GM21786 (cell line): ENCODE measurements at regions not wholly inside any gene's neighbourhood (a gene's known extent, or its start where the extent isn't known, plus 50 kb on each side); places are given as distances from the start of the nearest gene placed in this dataset.
A peak's percentile ranks its signal among the peaks of the same experiment; 100 is the strongest.

ENCODE experiments used
- ATAC-seq: cut with Tn5 transposase; IDR thresholded peaks from one replicate; pipeline ENCODE4 v1.9.1; 2021; ENCODE audit not compliant: unreplicated experiment

DNA sequence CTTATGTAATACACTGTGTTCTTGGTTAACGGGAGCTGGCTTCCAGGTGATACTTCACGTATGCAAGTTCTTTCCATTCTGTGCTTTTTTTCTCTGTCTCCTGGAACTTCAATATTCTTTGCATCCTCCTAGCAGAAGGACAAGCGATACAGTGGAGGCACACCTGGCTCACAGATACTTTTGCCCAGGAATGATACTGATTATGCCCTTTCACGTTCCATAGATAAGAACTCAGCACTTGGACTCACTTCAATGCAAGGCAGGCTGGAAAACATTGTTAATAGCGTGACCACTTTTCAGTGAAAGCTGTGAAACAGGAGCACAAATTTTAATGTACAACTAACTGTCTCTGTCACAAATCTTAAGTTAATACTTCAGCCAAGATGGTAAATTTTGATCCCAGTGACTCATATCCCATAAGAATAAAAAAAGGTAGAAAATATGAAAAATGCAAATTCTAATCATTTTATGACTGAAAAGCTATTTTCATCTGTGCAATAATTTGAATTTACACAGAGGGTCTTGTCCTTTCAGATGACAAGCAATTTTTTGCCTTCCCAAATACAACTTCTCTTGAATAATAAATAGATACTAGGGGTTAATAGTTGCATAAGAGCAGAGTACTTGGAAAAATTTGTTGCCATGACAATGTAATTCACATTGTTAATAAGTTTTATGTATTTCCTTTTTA, 919.0 kb downstream of the GALC start:
- no peak for ATAC-seq

DNA sequence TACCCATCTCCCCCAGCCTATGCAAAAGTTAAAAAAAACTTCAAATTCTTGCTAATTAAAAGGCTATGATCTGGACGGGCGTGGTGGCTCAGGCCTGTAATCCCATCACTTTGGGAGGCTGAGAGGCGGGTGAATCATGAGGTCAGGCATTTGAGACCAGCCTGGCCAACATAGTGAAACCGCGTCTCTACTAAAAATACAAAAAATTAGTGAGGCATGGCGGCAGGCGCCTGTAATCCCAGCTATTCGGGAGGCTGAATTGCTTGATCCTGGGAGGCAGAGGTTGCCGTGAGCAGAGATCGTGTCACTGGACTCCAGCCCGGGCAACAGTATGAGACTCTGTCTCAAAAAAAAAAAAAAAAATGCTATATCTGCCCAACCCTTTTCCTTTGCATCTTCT, 925.4 kb downstream of the GALC start:
- ATAC-seq: no peak

DNA sequence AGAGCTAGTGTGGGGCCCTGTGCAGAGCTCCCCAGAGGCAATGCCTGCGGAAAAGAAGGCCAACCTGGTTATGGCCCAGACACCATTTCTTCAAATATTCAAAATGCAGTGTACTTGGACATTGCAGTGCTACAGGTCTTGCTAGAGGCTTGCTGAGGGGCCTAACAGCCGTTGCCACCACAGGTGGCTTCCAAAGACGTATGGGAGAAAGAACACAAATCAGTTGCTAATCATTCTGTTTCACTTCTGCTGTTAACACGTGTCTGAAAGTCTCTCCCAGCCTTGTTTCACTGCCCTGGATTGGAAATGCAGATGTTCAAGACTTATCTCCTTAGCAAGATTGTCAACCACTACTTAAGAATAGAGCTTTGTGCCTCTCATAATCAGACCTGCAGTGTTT, 925.9 kb downstream of the GALC start:
- no peak for ATAC-seq

DNA sequence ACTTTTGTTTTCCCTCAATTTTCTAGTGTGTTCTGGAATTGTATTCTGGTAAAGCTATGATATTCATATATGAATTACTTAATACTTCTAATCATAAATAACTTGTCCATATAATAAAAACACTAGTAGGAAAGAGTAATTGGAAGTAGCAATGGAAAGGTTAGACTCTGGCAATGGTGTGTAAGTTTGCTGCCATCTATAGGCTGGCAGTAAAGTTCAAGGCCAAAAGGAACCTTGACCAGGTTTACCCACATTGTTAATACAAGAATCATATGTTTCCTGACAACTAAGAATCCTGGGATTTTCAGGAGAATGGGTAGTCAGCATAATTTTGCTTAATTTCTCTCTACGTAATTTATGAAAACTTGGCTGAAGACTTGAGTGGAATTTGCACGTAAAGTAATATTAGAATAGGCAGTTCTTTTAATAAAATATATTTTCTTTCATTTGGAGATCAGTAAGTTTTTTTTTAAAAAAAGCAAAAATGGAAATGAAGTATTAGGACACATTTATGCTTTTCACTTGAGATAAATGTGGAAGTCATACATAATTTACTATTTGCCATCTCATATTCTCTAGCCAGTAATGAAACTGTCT, 926.7 kb downstream of the GALC start:
- ATAC-seq: no peak

DNA sequence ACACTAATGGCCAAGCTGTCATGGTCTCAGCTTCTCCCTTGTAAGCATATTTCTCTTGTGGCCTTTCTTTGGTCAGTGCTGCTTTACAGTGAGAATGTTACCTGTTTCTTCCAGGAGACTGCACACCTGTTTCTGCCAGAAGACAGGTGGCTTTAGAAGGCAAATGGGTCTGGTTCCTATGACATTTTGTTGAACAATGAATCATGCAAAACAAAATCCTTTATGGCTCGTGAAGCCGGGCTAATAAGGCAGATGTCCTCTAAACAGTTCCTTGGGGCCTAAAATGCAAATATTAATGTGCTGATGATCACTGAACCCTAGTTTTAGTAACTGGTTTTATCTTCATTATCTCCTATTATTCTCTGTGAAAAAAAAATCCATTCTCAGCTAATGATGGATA, 927.6 kb downstream of the GALC start:
- ATAC-seq: no peak

DNA sequence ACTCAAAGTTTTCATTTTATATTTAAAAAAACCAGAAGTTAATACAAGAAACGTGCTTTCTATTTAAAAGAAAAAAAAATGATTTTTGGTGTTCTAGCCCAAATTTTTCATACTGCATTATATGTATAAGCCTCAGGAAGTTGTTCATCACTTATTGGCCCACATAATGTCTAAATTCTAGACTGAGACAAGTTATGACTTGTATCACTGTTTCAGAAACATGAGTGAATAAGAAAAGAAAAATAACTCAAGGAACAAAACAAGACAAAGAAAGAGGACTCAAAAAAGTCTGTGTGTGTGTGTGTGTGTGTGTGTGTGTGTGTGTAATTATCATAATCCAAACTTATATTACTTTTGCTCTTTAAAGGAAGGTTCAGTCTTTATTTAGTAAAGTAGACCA, 929.8 kb downstream of the GALC start:
- ATAC-seq: no peak

DNA sequence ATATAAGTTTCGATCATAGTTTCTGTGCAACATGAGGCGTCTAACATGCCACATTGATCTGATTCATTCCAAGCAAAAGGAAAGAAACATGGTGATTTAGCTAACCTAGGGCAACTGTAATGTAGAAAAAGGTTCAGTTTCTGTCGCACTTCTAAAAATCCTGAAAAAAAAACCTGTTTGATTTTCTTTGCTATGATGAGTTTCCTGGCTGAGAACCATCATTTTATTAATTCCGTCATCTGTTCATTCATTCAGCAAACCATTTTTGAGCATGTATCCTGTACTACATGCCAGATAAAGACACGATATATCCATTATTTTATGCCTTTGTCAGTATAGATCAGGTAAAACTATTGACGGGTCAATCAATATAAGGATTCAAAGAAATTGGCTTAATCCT, 932.6 kb downstream of the GALC start:
- no peak for ATAC-seq

DNA sequence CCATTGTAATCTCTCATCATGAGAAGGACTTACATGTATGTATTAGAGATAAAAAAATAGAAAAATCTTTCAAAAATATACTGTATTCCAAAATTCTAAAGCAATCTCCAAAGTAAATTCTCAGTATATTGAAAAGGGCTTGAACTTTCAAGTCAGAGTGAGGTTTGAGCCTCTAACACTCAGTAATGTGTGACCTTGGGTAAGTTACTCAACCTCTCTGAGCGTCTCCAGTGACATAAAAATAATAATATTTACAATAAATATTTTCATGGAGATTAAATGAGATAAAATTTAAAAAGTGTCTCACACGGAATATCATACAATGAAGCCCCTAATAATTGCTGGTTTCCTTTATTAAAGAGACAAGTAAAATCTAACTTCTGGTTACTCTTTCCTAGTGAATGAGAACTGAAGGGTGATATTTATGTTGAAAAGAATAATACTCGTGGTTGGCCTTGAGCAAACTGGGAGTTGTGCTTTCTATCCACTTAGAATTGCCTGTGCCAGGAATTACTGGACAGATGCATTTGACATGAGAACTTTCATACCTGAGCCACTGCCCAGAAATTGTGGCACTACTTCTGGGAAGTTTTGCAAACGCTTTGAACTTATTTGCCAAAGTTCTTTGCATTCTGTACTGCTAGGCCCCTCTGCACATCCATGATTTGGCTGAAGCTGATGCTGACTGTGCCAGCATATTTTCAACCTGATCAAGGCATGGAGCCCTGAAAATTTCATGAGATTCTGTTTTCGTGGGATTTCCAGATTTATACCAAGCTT, 933.7 kb downstream of the GALC start:
- no peak for ATAC-seq

DNA sequence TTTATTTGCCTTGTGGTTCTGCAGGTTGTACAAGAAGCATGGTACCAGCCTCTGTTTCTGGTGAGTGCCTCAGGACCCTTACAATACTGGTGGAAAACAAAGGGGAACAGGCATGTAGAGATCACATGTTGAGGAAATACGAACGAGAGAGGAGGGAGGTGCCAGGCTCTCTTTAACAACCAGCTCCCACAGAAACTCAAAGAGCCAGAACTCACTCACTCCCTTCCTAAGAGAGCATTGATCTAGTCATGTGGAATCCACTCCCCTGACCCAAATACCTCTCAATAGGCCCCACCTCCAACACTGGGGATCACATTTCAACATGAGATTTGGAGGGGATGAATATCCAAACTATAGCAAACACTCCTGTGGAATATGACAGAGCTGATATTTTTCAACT, 938.0 kb downstream of the GALC start:
- ATAC-seq: no peak

DNA sequence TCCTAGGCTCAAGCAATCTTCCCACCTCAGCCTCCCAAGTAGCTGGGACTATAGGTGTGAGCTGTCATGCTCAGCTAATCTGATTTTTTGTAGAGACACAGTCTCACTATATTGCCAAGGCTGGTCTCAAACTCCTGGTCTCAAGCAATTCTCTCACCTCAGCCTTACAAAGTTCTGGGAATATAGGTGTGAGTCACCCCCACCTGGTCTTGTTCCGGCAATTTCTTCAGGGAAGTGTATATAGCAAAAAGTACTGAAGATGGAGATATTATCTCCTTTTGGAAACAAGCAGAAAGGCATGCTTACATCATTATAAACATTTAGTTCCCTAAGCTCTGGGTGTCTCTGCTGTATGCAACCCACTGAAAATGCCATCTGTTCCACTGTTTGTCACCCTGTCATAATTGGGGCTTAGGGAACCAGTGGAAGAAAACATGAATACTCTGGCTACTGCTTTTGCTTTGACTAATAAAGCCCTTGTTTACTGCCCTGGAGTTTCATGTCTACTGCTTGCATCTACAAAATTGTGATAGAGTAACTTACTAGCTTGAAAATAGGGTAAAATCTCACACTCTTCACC, 940.2 kb downstream of the GALC start:
- ATAC-seq: no peak

DNA sequence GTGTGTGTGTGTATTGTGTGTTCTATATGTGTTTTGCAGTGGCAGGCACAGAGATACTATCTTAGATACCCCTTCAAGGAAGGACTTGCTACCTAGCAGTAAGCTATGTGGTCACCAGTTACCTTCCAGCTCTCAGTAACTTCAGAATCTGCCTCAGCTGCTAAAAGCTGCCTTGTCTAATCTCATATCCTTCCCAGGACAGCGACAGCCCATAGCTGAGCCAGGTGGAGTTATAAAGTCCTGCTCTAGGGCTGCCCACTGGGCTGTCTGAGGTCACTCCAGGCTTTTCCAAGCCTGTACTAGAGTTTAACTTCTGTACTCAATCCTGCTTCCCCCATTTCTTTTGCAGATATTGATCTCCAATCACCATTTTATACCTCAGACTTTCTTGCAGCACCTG, 942.6 kb downstream of the GALC start:
- ATAC-seq: no peak

DNA sequence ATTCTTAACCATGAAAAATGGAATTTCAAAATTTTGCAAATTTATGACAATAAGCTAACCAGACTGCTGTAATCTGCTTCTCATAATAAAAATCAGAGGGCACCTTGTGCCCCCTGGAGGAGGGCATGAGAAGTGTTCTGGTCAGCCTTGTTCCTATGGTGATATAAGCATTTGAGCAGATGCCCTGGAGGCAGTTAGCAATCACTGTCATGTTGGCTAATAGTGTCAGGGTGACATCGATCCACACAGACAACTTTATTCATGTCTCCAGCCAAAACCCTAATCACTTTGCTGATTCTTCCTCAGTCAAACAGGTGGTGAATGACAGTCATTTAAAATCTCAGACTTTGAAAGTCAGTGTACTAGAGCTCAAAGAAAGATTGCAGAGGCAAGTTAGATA, 943.0 kb downstream of the GALC start:
- ATAC-seq: peak; percentile 65

DNA sequence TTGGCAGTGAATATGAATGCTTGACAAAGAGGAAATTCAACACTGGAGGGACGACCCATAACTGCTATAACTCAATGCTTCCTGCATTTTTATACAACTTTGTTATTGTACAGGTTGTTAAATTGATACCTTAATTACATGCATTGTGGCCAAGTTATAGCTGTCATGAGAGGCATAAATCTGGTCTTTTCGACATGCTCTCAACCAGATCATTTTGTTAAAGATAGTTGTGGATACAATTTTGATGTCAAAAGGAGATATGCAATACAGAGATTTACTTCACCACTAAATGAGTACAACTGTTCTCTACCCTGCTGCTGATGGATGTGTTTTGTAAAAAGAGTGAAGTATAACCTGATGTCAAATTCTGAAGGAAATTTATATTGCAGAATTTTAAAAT, 946.0 kb downstream of the GALC start:
- no peak for ATAC-seq

DNA sequence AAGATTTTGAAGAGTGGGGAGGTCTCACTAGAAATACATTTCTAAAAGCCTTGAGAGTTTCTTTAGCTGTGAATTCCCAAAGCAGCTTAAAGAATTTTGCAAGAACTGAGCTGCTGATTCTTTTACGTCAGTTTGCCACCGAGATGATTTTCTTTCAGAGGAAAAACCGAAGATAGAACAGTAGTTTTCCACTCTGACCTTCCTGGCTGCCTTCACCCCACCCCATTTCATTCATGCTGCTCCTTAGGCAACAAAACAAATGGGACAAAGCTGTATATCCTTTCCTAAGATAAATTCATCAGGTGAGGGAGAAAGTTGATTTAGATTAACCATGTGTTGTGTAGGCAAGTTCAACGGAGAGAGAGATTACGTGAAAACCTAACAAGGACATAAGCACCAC, 947.0 kb downstream of the GALC start:
- ATAC-seq: no peak

DNA sequence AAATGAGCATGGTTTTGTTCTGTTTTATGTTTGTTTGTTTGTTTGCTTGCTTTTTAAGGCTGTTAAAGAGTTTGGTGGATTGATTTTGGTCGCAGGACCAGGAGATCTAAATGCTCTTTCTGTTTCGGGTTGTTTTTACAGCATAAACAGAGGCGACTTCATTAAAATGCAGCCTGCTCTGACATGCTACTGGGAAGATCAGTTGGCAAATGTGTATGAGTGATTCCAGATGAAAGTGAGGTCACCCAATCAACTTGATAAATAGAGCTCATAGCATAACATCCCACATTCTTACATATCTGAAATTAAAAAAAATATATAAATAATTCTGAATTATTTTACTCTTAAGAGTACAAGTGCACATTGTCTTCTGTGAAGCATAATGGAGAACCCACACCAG, 947.7 kb downstream of the GALC start:
- no peak for ATAC-seq

DNA sequence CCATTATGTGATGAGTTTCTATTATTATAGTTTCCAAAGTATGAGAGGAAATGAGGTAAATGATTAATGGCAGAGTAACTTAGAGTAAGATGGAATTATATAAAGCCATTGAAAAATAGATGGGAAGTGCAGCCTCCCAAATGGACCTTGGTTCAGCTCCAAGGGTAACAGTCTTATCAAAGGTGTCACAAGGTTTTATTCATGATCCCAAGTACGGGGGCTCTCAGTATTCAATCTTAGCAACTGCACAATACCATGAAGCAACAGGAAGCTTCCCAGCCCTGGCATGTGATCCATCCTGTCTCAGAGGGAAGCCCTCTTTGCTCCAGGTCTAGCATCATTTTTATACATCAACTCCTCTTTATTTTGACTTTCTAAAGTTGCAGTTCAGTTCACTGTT, 948.2 kb downstream of the GALC start:
- no peak for ATAC-seq

DNA sequence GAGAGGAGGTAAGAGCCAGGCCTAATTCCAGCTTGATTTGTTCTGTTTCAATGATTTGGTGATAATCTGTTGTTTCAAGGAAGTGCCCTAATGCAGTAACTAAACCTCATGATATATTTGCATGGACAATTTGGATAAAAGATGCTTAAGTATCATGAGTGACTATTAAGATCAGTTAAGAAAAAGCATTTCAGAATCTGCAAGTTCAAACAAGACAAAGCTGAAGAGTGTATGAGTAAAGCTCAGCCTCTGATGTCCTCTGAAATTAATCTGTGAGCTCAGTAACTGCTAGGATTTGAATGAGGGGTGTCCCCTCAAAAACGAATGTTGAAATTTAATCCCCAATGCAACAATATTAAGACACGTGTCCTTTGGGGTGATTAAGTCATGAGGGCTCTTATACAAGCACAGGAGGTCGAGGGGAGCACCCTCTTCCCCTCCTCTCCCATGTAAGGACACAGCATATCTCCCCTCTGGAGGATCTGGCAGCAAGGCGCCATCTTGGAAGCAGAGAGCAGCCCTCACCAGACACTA, 949.2 kb downstream of the GALC start:
- no peak for ATAC-seq

DNA sequence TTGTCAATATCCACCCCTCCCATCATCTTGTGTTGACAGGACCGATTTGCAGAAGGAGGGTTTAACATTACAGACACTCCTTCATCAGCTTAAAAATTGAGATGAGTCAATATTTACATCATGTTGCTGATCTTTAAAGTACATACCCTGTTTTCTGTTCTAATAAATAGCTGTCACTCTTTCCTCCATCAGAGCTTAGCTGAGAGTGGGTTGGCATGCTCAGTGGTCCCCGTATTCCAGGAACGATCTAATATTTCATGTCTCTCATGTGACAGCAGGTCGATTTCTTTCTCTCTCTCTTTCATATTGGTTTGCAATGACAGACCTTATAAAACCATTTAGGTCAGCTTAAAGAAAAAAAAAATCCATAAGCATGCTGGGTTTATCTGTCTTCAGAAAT, 950.6 kb downstream of the GALC start:
- ATAC-seq: no peak

DNA sequence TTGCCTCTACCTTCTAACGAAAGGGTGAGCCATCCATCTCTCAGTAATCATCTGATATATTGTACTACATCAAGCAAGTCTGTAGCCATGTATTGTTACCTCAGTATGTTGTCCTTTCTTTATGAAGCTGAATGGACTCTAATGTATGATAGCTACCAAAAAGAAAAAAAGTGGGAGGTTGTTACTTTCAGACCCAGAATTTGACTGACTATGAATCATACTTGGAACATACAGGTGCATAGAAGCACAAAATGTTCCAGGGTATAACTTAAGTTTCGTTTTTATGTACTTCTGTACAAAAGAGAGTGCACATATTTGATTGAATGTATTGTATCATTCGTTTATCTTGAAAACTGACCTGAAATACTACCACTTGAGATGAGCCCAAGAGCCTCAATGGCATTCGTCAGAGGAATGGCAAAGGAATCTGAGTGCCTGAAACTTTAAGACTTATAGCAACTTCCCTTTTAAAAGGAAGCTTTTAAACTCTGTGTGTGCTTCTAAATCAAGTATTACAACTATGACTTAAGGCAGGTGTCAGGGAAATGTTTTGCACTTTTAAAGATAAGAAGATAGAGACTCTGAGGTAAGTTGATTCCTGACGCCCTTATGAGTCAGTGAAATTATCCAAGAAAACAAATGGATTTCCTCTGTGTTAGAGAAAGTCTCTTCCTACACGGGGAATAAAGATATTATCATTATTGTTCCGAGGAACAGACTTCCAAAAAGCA, 951.5 kb downstream of the GALC start:
- no peak for ATAC-seq

DNA sequence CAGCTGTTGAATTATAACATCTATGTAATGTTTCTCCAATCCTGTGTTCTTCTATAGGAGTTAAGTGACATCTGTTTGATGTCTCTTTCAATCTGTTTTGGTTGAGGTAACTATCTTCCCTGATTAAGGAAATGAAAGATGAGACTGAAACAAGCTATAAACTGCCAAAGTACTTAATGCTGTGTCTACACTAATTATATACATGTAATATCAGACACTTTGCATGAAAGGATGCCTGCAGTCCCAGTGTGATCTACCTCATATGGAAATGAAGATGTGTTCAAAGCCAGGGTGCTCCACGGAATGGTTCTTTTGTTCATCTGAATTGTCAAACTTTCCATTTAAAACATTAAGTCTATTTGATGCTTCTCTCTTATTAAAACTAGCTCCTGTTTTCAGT, 958.3 kb downstream of the GALC start:
- no peak for ATAC-seq

DNA sequence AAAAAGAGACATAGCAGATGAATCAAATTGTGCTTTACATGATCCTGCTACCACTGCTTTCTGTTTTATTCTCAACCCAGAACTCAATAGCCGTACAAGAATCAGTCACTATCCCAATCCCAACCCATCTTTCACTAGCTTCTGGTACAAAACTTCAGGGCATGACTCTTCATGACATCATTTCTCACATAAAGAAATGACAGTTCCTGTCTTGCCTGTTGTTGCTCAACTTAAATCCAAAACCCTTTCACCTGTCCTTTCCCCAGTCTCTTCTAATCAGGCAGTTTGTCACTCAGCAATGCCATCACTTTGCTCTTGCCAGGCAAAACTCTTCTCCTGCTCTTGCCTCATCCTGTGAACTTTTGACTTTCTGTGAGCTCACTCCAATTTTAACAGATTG, 962.8 kb downstream of the GALC start:
- no peak for ATAC-seq
